Testis (tissue), 2 donors: ENCODE measurements at regions not wholly inside any gene's neighbourhood (a gene's known extent, or its start where the extent isn't known, plus 50 kb on each side); places are given as distances from the start of the nearest gene placed in this dataset.

Experiments used
- CTCF ChIP-seq, 3 experiments: fragments of 450-650 bp in 2 of 3; fragments of 200-600 bp in 1 of 3; sonication (generic) in 1 of 3; IDR thresholded peaks; one replicate each; pipeline ENCODE4 v1.5.1; 2016 to 2019; ENCODE audit warnings: antibody characterized with exemption in 3 of 3, mild to moderate bottlenecking in 2 of 3, moderate library complexity in 1 of 3
- POLR2A ChIP-seq: fragments of 450-650 bp; IDR thresholded peaks from one replicate; pipeline ENCODE4 v1.6.1; 2017; ENCODE audit warnings: antibody characterized with exemption, mild to moderate bottlenecking, moderate library complexity

GRCh38 chr13:86633346-86633745 is 834.1 kb upstream of the SLITRK6 start:
- TF ChIP-seq CTCF (IDR thresholded peaks at IDR 0.05) (no peak), POLR2A (no peak)
